HG03097 (cell line): ENCODE measurements at regions not wholly inside any gene's neighbourhood (a gene's known extent, or its start where the extent isn't known, plus 50 kb on each side); places are given as distances from the start of the nearest gene placed in this dataset.

Experiments used
- ATAC-seq: cut with Tn5 transposase; IDR thresholded peaks from one replicate; pipeline ENCODE4 v1.9.1; 2021; ENCODE audit not compliant: unreplicated experiment, low FRiP score

DNA sequence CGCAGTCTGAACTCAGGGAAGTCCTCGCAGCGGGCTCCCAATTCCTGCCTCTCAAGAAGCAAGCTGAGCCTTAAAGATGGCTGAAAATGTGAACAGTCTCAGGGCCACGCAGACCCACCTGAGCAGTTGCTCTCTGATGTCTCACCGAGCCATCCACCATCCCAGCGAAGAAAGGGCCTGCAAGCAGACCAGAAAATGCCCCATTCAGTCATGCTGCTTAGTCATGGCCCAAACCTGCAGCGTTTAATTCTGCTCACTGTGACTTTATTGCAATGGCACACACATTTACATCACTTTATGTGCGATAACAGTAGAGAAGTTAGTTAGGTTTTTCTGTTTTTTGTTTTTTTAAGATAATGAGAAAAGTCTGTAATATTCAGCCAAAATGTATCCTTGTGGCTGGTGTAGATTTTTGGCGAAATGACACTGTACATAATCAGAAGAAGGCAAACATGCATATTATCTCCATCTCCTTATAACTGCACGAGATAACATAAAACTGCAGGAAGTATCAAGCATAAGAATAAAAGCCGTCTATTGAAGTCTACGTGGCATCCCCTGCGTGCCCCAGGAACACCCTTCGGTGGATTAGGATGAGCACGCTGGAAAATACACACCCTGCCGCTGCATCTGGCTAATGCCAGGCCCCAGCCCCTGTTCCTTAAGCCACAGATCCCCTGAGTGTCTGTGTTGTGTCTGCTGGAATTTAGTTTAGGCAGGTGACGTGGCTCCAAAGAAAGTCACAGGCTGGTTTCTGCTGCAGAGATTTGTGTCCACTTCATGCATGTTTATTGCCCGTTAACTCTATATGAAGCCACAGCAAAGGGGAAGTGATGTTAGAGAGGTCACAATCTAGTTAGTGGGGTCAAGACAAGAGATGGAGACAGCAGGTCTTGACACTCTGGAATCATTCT is 119.8 kb upstream of the IRF2BP2 start:
- no peak for ATAC-seq

DNA sequence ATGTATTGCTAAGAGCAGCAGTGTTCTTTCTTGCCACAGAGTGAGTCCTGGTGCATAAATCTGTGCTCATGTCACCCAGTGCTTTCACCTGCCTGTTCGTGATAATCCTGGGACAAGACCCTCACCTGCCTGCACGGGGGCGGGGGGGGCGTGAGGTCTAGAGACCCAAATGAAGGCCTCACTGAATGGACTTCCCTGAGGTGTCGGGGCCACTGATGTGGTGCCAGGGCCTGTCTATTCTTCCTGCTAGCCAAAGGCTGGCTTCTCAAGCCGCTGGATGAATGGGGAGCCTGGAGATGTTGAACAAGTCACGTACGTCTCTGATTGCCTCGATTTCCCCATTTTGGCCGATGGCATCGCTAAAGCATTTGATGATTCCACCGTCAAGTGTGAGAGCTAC is 118.8 kb upstream of the IRF2BP2 start:
- ATAC-seq, result no peak

DNA sequence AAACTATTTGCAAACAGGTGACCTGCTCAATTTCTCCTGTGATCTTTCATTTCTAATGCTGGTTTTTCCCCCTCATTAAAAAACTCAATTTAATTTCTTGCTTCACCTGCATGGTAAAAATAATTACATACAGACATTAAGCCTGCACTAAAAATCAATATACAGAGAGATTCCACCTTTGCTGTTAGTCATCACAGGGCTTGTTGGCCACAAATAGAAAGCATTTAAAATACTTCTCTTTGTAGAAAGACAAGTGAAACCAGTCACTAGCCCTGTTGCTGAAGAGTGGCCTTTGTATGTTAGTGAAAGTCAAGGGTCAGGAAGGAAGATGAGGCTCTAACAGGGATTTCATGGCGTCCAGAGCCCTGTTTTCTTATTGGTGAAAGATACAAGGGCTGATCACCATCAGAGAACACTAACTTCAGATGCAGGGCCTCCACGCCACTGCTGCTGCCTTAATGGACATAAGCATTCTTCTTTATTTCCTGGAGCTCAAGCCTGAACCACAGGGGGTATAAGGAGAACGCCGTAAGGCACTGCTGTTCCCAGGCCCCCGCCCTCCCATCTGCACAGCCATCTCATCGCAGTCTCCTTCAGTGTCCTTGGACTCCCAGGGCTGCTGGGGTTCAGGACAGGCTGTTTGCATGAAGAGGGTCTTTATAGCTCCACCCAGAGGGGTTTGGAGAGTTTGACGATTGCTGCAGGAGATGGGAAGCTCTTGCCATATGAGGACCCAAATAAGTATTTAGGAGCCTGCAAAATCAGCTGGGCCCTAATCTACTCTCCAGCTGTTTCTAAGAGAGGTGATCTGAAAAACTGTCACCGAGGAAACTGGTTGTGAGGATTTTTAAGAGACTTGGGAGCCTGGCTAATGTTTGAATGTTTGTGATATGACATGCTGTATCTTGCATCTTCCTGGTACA is 117.3 kb upstream of the IRF2BP2 start:
- ATAC-seq, result no peak

DNA sequence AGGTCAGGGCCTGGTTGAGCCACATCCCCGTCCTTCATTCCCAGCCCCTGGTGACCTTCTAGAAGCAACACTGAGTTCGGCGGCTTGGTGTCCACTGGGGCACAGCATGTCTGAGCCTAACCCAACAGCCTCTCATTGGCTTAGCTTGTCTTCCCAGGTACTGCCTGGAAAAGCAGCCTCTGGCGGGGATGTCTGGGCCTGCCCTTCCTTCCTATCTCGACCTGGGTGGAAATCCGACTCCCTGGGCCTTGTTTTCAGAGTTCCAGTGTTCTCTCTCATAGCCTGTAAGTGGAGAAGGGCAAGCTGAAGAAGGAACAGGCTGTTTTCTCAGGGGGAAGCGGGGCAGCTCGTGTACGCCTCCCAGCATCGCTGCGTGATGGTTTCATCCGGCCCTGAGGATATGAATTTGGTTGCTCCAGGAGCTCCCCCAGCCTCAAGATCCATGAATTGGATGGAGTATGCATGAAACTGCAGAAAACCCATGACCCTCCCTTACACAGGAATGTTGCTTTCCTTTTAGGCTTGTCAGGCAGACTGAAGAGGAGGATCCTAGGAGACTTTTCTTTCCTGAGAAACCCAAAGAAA is 116.5 kb upstream of the IRF2BP2 start:
- no peak for ATAC-seq

DNA sequence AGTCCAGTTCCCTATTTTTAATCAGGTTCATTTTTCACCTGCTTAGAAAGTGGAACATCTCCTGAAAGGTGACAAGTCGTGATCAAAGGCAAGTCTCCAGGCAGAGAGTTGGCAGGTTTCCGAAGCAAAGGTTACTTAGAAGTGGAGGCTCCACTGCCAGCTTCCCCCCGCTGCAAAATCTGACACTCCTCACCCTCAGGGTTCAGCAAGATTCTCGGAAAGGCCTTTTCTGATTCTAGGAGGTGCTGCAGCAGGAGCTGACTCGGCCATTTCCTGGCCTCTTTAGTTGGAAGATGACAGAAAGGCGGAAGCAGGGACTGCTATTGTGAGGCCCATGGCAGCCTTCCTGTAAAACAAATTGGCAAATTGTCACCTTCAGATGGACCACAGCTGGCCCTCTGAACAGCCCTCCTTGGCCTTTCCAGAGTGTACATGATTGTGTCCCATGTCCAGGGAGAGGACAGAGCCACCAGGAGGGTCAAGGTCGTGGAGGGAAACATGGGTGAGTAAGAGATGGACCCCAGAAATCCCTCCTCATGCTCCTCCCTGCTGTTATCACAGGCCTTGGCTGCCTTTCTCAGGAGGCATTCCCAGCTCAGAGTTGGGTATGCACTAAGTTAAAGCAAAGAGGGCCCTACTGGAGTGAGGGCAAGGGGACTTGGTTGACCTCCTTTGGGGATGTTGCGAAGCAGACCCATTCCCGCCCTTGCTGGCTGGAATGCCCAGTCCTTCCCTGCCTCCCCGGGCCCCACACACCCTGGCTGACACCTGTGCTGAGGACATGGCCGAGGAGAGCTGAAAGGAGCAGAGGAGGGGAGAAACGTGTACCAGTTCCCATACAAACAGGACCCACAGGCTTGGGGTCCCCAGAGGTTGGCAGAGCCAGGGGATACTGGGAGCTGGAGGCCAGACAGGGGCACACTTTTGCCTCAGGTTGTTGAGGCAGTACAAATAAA is 115.5 kb upstream of the IRF2BP2 start:
- no peak for ATAC-seq

DNA sequence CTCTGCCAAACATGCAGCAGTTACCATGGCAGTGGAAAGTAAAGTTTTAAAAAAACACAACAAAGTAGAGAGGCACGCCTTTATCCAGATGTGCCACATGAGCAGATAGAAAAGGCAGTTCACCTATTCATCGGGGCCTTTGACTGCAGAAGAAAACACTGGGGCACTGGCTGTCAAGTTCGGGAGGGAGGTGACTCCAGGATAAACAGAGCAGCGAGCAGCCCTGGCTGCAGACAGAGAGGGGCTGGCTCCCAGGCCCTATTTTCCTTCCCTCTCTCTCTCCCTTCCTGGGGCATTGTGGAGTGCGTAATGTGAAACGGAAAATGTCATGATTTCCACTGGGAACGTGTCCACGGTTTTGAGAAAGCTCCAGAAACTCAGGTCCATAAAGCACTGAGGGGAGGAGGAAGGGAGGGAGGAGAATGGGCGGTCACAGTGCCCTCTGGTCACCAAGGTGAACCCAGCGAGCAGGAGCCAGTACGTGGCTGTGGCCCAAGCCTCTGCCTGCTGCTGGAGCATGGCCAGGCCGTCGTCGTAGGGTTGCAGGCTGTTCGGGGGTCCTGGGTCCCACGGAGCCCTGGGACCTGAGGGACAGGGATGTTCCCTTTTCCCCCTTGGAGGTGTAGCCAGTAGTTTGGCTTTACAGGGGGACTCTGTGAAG is 114.7 kb upstream of the IRF2BP2 start:
- no peak for ATAC-seq

GRCh38 chr1:234722904-234723720 is 113.1 kb upstream of the IRF2BP2 start:
- no peak for ATAC-seq

- ATAC-seq, result no peak
Observed at GRCh38 chr1:234722270-234722704, 112.3 kb upstream of the IRF2BP2 start.

DNA sequence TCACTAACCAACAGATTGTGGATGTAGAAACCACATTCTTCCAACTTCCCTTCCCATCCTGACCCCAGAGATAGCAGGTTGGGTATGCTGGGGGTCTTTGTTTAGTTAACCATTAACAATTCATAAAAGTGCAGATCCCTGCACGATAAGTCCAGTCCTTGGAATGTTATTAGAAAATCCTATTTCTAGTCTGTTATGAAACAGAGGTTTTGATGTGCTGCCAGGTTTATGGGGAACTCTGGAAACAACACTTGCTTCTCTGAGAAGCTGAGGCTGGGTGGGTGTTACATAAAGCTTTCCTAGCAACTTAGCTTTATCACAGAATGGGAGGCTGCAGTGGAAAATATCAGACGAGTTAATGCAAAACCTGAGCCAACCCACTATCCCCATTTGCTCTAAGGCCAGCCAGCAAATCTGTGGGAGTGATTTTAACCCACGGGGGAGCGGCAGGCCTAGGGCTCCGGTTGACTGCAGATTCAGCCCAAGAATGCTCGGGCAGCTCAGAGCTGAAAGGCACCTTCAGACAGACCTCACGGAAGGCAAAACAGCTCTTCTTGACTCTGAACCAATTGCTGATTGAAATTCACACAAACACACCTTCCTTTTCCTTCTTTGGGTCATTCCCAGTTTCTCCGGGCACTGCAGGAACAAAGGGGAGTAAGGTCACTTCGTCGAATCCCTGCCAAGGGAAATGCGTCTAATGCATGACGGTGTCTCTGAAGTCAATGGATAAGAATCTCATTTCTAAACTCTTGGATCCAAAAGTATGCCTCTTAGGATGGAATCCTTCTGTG is 111.7 kb upstream of the IRF2BP2 start:
- no peak for ATAC-seq

DNA sequence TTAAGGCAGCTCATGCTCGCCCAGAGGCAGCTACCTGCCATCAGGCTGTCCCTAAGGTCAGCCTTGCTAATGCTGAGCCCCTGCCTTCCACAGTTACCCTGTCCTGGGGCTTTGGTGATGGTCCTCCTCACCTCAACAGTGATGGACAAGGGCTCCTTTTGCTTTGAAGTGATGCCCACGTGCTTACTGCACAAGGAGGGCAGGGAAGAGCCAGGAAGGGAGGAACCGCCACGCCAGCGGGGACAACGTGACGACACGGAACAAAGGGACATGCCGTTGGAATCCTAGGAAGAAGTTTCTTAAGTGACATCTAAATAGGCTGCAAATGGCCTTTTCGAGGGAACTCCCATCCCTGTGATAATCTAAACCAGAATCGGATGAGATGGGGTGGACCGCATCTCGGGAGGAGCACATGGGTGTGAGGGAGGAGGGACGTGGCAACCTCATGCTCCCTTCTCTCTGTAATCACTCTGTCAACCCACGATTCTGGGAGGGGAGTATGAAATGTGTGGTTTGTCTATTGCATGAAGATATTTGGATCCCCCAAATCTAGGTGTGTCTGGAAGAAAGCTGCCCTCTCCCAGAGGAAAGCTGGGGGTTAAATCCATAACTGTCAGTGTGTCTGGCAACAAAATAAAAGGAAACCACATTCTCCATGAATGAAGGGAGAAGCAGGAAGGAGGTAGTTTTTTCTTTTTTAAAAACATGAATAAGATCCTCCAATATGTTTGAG is 110.9 kb upstream of the IRF2BP2 start:
- no peak for ATAC-seq

DNA sequence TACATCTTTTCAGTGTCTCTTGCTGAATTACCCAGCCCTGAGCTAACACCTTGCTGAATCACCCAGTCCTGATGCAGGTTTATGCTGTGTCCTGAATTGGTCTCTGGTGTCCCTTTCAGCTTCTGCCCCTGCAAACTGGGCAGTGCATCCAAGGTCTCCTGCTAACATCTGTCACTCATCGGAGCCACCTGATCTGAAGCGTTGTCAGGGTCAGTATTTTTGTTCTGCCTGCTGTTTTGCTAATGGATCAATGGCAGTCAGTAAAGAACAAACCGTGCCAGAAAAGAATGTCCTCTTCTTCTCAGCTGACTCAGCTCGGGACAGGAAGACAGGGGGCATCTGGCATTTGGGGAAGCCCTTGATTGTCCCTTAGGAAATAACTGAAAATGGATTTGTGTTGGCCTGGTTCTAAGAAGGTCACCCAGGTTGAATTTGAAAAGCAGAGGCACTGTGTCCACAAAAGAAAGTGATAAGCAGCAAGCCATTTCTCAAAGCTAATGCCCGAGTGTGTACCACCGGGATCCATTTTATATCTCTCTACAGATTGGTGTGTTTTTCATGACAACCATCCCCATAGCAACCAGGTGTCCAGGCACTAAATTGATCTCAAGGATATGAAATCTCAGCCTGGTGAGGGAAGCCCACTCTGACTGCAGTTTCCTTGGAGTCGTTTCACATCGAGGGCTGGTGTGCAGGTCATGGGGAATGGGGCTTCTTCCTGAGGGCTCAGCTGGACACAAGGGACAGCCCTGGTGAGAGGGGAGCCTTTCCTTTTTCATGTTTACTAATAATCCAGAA is 109.7 kb upstream of the IRF2BP2 start:
- no peak for ATAC-seq

- no peak for ATAC-seq
Observed at GRCh38 chr1:234718496-234719453, 108.8 kb upstream of the IRF2BP2 start.

DNA sequence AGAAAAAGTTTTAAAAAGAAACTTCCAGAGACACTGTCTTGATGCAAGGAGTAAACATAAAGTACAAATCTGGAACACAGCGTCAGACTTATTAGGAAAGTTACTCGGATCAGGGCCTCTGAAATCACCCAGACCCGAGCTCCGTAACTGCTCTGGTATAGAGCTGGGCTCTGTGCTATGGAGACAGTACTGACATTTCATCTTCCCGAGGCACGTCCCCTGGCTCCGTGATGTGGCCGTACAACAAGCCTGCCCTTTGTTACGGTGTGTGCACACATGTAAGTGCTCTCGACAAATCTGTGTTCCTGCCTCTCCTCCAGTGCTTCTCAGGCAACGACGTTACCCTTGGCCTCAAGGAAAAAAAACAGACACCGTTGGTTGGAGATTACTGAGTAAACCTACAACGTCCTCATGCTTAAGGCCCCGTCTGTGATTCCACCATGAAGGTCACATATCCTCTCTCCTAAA is 107.0 kb upstream of the IRF2BP2 start:
- ATAC-seq, result no peak

- ATAC-seq, result no peak
Observed at GRCh38 chr1:234715252-234716014, 105.5 kb upstream of the IRF2BP2 start.
